H1 (cell line): ENCODE measurements at regions not wholly inside any gene's neighbourhood (a gene's known extent, or its start where the extent isn't known, plus 50 kb on each side); places are given as distances from the start of the nearest gene placed in this dataset.

Experiments
- CTCF ChIP-seq, 3 experiments: IDR thresholded peaks; 1 replicate in 2 of 3; 2 replicates in 1 of 3; pipeline versions ENCODE4 v1.5.1 to v1.6.1; 2011; ENCODE audit warnings: low read length in 3 of 3, mild to moderate bottlenecking in 3 of 3, inconsistent platforms in 2 of 3, low read depth in 1 of 3, moderate library complexity in 1 of 3; ENCODE audit not compliant: insufficient read depth in 1 of 3; ENCODE audit errors: control extremely low read depth in 1 of 3
- EZH2 ChIP-seq: fragments of 200-600 bp; sonication (generic); IDR thresholded peaks from 2 replicates; pipeline ENCODE4 v1.7.1; 2012; ENCODE audit warnings: low read depth, mild to moderate bottlenecking, moderate library complexity, low read length, inconsistent platforms; ENCODE audit not compliant: severe bottlenecking
- JUN ChIP-seq: IDR thresholded peaks from 2 replicates; pipeline ENCODE4 v1.6.1; 2011; ENCODE audit warnings: low read depth, mild to moderate bottlenecking, improper control_type of control experiment, low read length
- MAX ChIP-seq: IDR thresholded peaks from 2 replicates; pipeline ENCODE4 v1.6.1; 2012; ENCODE audit warnings: inconsistent platforms
- POLR2A ChIP-seq, 2 experiments: IDR thresholded peaks; 1 replicate in 1 of 2; 2 replicates in 1 of 2; pipeline ENCODE4 v1.6.1; 2011; ENCODE audit warnings: low read depth in 2 of 2, low read length in 2 of 2, mild to moderate bottlenecking in 2 of 2; ENCODE audit errors: control extremely low read depth in 1 of 2
- POLR2AphosphoS5 ChIP-seq: IDR thresholded peaks from 2 replicates; pipeline ENCODE4 v1.6.1; 2011; ENCODE audit warnings: low read depth, low read length
- RNF2 ChIP-seq: fragments of 200-900, 300-1000 bp; sonication (generic); IDR thresholded peaks from 2 replicates; pipeline ENCODE4 v1.7.1; 2016; ENCODE audit warnings: borderline replicate concordance, low read depth, mild to moderate bottlenecking, antibody characterized with exemption, low read length; ENCODE audit not compliant: poor library complexity, severe bottlenecking; ENCODE audit errors: missing control alignments
- SIN3A ChIP-seq, 2 experiments: IDR thresholded peaks in 1 of 2; conservative IDR thresholded peaks in 1 of 2; 2 replicates each; pipeline ENCODE4 v1.6.1; 2011 to 2012; ENCODE audit warnings: low read length in 2 of 2, improper control_type of control experiment in 1 of 2, low read depth in 1 of 2, mild to moderate bottlenecking in 1 of 2

GRCh38 chr7:25617214-25617613 is 388.9 kb upstream of the NPVF start:
- TF ChIP-seq CTCF (IDR thresholded peaks at IDR 0.05; ENCODE audit: control extremely low read depth in 1 of 3, insufficient read depth in 1 of 3, low read depth in 1 of 3, low read length in 3 of 3) (no peak), POLR2A (IDR thresholded peaks at IDR 0.05; ENCODE audit: control extremely low read depth in 1 of 2, low read depth in 2 of 2, low read length in 2 of 2) (no peak), RNF2 (no peak), POLR2AphosphoS5 (no peak), MAX (no peak), EZH2 (no peak), SIN3A (conservative IDR thresholded peaks at IDR 0.05 in 1 of 2, IDR thresholded peaks at IDR 0.05 in 1 of 2; ENCODE audit: low read depth in 1 of 2, low read length in 2 of 2) (no peak), JUN (no peak)
